ENCODE measurements at regions not wholly inside any gene's neighbourhood (a gene's known extent, or its start where the extent isn't known, plus 50 kb on each side); places are given as distances from the start of the nearest gene placed in this dataset.

DNA sequence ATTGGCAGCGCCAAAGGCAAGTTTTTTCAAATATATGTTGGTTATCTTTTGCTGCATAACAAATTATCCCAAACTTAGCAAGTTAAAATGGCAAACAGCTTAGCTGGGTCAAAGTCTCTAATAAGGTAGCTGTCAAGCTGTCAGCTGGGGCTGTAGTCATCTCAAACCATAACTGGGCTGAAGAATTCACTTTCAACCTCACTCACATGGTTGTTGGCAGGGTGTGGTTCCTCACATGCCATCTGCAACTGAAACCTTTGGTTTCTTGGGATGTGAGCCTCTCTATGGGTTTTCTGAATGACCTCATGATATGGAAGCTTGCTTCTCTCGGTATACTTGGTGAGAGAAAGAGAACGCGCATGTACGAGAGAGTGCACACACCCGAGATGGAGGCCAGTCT, 125.4 kb downstream of the LRIG3 start:
- Histone ChIP-seq H3K27ac (ENCODE audit: low read depth, low read length) (no peak overlapping the region), H3K9me3 (ENCODE audit: insufficient read depth, low read depth, low read length) (no peaks in the 10 kb centered on the region), H3K36me3 (ENCODE audit: insufficient read depth, low read length) (no peaks in the 10 kb centered on the region), H3K4me3 (ENCODE audit: low read length) (no peak overlapping the region), H3K27me3 (ENCODE audit: insufficient read depth, low read length) (no peaks in the 10 kb centered on the region), H3K4me1 (ENCODE audit: insufficient read depth, low read length) (no peaks in the 10 kb centered on the region), H3K9ac (ENCODE audit: low read depth, low read length) (no peak overlapping the region)
- WGBS: 92% methylated on average over 5 of the region's 6 CpGs

DNA sequence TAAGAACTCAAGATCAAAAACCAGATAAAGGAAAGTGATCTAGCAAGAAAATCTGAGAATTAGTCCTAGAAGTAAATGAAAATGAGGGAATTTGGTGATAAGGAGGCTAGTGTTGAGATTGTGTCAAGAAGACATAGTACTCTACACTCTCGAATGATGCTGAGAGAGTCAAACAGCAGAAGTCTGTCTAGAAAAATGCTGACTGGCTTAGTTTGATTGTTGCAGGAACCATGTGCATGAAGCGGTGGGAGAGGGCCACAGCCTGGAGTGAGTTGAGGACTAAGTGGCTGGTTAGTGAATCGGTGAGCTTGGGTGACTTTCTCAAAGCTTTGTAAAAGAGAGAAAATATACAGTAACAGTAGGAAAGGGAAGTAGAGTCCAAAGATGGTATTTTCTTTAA, 124.5 kb downstream of the LRIG3 start:
- no peaks in the 10 kb centered on the region for H3K27me3 ChIP-seq (ENCODE audit: insufficient read depth, low read length)
- WGBS: 96% methylated on average over 3 of the region's 3 CpGs

DNA sequence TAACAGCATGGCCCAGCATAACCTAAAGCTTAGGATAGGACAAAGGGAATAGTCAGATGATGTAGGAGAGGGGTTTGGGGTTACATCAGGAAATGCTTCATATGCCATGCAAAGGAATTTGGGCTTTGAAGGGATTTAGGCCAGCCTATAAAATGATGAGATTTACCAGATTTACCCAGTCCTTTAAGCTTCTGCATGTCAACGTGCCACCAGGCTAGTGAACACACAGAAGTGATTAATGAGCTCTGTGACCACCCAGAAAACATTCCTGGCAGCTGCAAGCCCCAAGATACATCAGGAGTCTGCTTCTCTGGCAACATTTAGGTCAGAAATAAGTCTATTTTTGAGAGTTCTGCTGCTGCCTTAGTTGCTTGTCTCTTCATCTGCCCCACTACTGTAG, 118.3 kb downstream of the LRIG3 start:
- Histone ChIP-seq H3K9me3 (ENCODE audit: insufficient read depth, low read depth, low read length) (no peaks in the 10 kb centered on the region), H3K9ac (ENCODE audit: low read depth, low read length) (no peak overlapping the region), H3K4me3 (ENCODE audit: low read length) (no peak overlapping the region), H3K27ac (ENCODE audit: low read depth, low read length) (no peak overlapping the region), H3K4me1 (ENCODE audit: insufficient read depth, low read length) (no peaks in the 10 kb centered on the region), H3K36me3 (ENCODE audit: insufficient read depth, low read length) (no peaks in the 10 kb centered on the region), H3K27me3 (ENCODE audit: insufficient read depth, low read length) (no peaks in the 10 kb centered on the region)
- whole genome bisulfite sequencing: 89% methylated on average over 1 of the region's 1 CpG

More for the DNA sequence above, 124.5 kb downstream of the LRIG3 start:
- Histone ChIP-seq H3K9ac (ENCODE audit: low read depth, low read length) (no peak overlapping the region), H3K4me1 (ENCODE audit: insufficient read depth, low read length) (no peaks in the 10 kb centered on the region), H3K9me3 (ENCODE audit: insufficient read depth, low read depth, low read length) (no peaks in the 10 kb centered on the region), H3K36me3 (ENCODE audit: insufficient read depth, low read length) (no peaks in the 10 kb centered on the region), H3K4me3 (ENCODE audit: low read length) (no peak overlapping the region), H3K27ac (ENCODE audit: low read depth, low read length) (no peak overlapping the region)

DNA sequence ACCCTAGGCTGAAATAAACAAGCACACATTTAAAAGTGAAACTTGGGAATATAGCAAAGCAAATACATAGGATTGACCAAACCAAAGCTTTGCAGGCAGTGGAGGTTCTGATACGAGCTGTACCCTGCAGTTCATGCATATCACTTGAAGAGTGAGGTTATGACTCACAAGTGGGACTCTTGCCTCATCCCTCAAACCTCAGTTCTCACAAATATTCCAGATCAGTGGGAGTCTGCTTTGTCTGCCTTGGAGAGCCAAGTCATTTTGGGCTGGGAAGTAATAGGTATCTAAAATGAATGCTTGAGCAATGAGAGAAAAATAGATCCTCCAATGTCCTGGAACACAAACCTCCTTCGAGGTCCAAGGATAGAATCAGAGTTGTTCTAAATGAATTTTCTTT, 116.4 kb downstream of the LRIG3 start:
- Histone ChIP-seq H3K27ac (ENCODE audit: low read depth, low read length) (no peak overlapping the region), H3K9me3 (ENCODE audit: insufficient read depth, low read depth, low read length) (no peaks in the 10 kb centered on the region), H3K4me1 (ENCODE audit: insufficient read depth, low read length) (no peaks in the 10 kb centered on the region), H3K27me3 (ENCODE audit: insufficient read depth, low read length) (no peaks in the 10 kb centered on the region), H3K4me3 (ENCODE audit: low read length) (no peak overlapping the region), H3K36me3 (ENCODE audit: insufficient read depth, low read length) (no peaks in the 10 kb centered on the region), H3K9ac (ENCODE audit: low read depth, low read length) (no peak overlapping the region)
- 88% methylated on average over 2 of the region's 2 CpGs for WGBS

DNA sequence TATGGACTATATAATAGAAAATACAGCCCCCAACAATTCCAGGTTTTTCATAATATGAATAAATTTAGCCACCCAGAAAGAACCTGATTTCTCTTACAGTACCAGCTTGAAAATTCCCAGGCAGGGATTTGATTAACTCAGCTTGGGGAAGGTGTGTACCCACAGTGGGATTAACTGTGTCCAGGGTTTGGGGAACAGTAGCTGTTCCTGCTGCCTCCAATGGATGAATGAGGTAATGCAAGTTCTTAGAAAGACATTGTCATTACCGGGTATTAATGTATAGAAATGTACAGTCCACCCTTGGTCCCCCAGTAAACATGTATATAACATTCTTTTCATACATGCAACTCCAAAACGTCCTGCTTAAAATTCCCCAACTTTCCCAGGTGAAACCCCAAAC, 115.6 kb downstream of the LRIG3 start:
- Histone ChIP-seq H3K27me3 (ENCODE audit: insufficient read depth, low read length) (no peaks in the 10 kb centered on the region), H3K4me1 (ENCODE audit: insufficient read depth, low read length) (no peaks in the 10 kb centered on the region), H3K36me3 (ENCODE audit: insufficient read depth, low read length) (no peaks in the 10 kb centered on the region), H3K4me3 (ENCODE audit: low read length) (no peak overlapping the region), H3K9me3 (ENCODE audit: insufficient read depth, low read depth, low read length) (no peaks in the 10 kb centered on the region), H3K27ac (ENCODE audit: low read depth, low read length) (no peak overlapping the region), H3K9ac (ENCODE audit: low read depth, low read length) (no peak overlapping the region)
- 66% methylated on average over 2 of the region's 2 CpGs for WGBS

DNA sequence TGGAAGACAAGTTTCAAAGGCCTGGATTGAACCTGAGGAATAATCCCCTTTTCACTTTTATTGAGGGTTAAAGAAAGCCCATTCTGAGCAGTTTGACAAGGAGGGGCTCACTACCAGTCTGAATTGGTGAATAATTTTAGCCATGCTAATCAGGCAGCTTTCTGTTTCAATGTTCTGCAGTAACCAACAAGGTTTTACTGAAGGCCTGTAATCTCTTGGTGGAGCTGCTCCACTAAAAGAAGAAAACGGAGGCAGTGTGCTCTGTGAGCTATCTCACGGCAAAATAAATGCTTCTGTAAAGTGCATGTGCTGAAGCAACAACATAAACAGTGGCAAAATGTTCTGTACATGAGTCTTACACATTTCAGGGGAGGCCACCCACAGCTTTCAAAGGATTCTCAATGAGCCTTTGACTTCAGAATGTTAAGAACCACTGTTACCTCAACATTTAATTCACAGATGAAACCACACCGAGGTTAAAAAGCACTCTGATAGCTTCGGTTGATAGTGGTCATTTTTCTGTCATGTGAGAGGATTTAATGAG, 111.2 kb downstream of the LRIG3 start:
- WGBS: 96% methylated on average over 4 of the region's 4 CpGs
- Histone ChIP-seq H3K9me3 (ENCODE audit: insufficient read depth, low read depth, low read length) (no peaks in the 10 kb centered on the region), H3K4me1 (ENCODE audit: insufficient read depth, low read length) (no peaks in the 10 kb centered on the region), H3K4me3 (ENCODE audit: low read length) (no peak overlapping the region), H3K27ac (ENCODE audit: low read depth, low read length) (no peak overlapping the region), H3K36me3 (ENCODE audit: insufficient read depth, low read length) (no peaks in the 10 kb centered on the region), H3K27me3 (ENCODE audit: insufficient read depth, low read length) (no peaks in the 10 kb centered on the region), H3K9ac (ENCODE audit: low read depth, low read length) (no peak overlapping the region)

DNA sequence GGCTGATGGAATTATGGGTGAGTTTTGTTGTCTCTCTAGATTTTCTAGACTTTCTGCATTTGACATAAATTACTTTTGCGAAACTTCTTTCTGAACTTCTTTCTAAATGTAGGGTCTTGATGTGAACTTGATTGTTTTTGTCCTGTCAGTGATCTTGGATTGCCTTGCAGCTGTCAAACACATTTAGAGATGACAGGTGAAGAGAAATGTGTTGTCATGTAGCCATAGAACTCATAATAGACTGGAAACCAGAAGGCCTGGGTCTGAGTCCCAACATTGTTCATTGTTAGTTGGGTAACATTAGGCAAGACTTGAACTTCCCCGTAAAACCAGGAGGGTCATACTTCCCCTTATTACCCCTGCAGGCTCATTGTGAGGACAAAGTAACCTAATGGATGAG, 109.0 kb downstream of the LRIG3 start:
- Histone ChIP-seq H3K36me3 (ENCODE audit: insufficient read depth, low read length) (no peaks in the 10 kb centered on the region), H3K9ac (ENCODE audit: low read depth, low read length) (no peak overlapping the region)

DNA sequence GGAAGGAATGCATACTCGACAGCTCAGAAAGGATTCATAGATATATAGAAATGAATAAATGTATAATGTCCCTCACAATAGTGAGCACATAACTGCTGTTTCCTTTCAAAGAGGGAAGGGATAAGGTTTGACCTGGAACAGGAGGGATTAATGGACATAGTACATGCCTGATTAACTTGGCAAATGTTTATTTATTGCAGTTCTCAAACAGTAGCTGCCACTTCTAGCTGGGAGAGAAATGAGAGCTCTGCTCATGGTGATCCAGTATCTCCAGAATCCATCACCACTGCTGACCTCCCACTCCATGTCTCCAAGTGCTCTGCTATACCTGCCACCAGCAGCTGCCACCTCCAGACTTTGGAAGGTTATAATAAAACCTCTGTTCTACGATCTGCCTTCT, 108.1 kb downstream of the LRIG3 start:
- Histone ChIP-seq H3K4me1 (ENCODE audit: insufficient read depth, low read length) (no peaks in the 10 kb centered on the region), H3K27ac (ENCODE audit: low read depth, low read length) (no peak overlapping the region), H3K9me3 (ENCODE audit: insufficient read depth, low read depth, low read length) (no peaks in the 10 kb centered on the region), H3K9ac (ENCODE audit: low read depth, low read length) (no peak overlapping the region), H3K4me3 (ENCODE audit: low read length) (no peak overlapping the region), H3K36me3 (ENCODE audit: insufficient read depth, low read length) (no peaks in the 10 kb centered on the region), H3K27me3 (ENCODE audit: insufficient read depth, low read length) (no peaks in the 10 kb centered on the region)
- WGBS: 100% methylated on average over 1 of the region's 2 CpGs

More for the DNA sequence above, 109.0 kb downstream of the LRIG3 start:
- H3K27me3 ChIP-seq (ENCODE audit: insufficient read depth, low read length): no peaks in the 10 kb centered on the region
- WGBS: 90% methylated on average over 2 of the region's 2 CpGs
- no peak overlapping the region for H3K4me3 ChIP-seq (ENCODE audit: low read length)
- H3K4me1 ChIP-seq (ENCODE audit: insufficient read depth, low read length): no peaks in the 10 kb centered on the region
- no peak overlapping the region for H3K27ac ChIP-seq (ENCODE audit: low read depth, low read length)
- no peaks in the 10 kb centered on the region for H3K9me3 ChIP-seq (ENCODE audit: insufficient read depth, low read depth, low read length)

DNA sequence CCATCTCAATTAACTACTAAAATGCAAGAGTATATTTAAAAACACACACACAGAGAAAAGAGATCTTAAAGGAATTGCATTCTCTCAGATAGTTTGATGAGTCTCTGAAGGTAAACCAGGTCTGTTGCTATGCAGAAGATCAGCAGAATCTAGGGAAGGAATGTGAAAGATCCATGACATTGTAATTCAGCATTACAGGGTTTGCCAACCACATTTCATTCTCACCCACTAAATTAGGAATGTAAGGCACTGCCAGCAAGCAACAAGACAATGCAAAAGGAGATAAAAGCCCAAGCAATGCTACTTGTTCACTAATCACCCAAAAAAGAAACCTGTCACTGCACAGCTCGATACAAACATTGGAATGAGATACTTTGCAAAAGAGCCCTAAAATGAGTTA, 106.3 kb downstream of the LRIG3 start:
- H3K27me3 ChIP-seq (ENCODE audit: insufficient read depth, low read length): no peaks in the 10 kb centered on the region
- no peaks in the 10 kb centered on the region for H3K36me3 ChIP-seq (ENCODE audit: insufficient read depth, low read length)
- no peaks in the 10 kb centered on the region for H3K9me3 ChIP-seq (ENCODE audit: insufficient read depth, low read depth, low read length)
- no peak overlapping the region for H3K4me3 ChIP-seq (ENCODE audit: low read length)
- H3K9ac ChIP-seq (ENCODE audit: low read depth, low read length): no peak overlapping the region
- 88% methylated on average over 1 of the region's 1 CpG for WGBS
- H3K27ac ChIP-seq (ENCODE audit: low read depth, low read length): no peak overlapping the region
- H3K4me1 ChIP-seq (ENCODE audit: insufficient read depth, low read length): no peaks in the 10 kb centered on the region

DNA sequence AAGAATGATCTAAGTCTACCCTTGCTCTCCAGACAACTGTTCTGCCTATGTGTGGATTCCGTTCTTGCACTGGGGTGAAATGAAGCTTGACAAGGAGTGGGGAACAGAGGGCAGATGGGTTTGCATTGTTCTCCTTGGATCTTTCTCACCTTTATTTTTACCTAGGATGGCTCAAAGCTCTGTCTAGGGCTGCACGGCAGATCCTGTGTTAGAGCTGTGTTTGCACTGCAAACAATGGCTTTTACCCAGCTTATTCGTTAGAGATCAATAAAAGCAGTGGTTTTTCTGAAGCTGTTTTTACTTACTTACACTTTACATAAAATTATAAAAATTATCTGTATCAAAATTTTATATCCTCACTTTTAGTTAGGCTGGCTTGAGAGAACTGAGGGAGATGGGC, 105.1 kb downstream of the LRIG3 start:
- Histone ChIP-seq H3K27ac (ENCODE audit: low read depth, low read length) (no peak overlapping the region), H3K27me3 (ENCODE audit: insufficient read depth, low read length) (no peaks in the 10 kb centered on the region), H3K9me3 (ENCODE audit: insufficient read depth, low read depth, low read length) (no peaks in the 10 kb centered on the region), H3K36me3 (ENCODE audit: insufficient read depth, low read length) (no peaks in the 10 kb centered on the region), H3K4me3 (ENCODE audit: low read length) (no peak overlapping the region), H3K4me1 (ENCODE audit: insufficient read depth, low read length) (no peaks in the 10 kb centered on the region), H3K9ac (ENCODE audit: low read depth, low read length) (no peak overlapping the region)
- 87% methylated on average over 3 of the region's 3 CpGs for WGBS

DNA sequence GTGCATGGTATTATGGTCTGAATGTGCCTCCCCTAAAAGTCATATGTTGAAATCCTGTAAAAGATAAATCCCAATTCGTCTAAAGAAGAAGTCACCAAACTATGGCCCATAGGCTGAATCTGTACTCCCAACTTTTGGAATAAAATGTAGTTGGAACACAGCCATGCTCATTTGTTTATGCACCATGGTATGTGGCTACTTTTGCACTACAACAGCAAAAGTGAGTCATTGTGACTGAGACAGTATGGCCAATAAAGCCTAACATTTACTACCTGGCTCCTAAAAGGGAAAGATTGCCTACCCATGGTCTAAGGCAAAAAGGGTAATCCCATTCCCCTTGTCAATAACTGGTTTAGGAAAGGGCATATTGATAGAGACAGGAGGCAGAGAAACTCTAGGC, 101.8 kb downstream of the LRIG3 start:
- 100% methylated on average over 1 of the region's 1 CpG for WGBS
- no peaks in the 10 kb centered on the region for H3K36me3 ChIP-seq (ENCODE audit: insufficient read depth, low read length)
- no peaks in the 10 kb centered on the region for H3K4me1 ChIP-seq (ENCODE audit: insufficient read depth, low read length)
- H3K27ac ChIP-seq (ENCODE audit: low read depth, low read length): no peak overlapping the region
- no peaks in the 10 kb centered on the region for H3K27me3 ChIP-seq (ENCODE audit: insufficient read depth, low read length)
- H3K4me3 ChIP-seq (ENCODE audit: low read length): no peak overlapping the region
- no peak overlapping the region for H3K9ac ChIP-seq (ENCODE audit: low read depth, low read length)
- no peaks in the 10 kb centered on the region for H3K9me3 ChIP-seq (ENCODE audit: insufficient read depth, low read depth, low read length)

DNA sequence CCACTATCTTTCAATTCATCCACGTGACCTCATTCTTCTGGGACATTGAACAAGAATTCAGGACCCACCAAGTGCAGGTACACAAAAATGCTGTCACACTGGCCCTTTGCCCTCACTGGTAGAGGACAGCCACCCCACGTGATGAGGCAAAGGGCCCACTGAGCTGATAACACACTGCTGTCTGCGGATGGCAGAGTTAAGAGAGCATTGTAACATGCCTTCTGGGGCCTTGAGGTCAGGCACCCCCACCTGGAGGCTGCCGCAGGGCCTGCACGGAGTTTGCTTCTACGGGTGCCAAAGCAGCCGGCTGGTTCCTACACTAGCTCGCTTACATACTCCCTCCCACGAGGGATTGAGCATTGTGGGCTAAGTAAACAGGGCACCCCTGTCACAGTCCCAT, 101.0 kb downstream of the LRIG3 start:
- Histone ChIP-seq H3K9ac (ENCODE audit: low read depth, low read length) (no peak overlapping the region), H3K9me3 (ENCODE audit: insufficient read depth, low read depth, low read length) (no peaks in the 10 kb centered on the region), H3K27me3 (ENCODE audit: insufficient read depth, low read length) (no peaks in the 10 kb centered on the region), H3K27ac (ENCODE audit: low read depth, low read length) (no peak overlapping the region), H3K36me3 (ENCODE audit: insufficient read depth, low read length) (no peaks in the 10 kb centered on the region), H3K4me1 (ENCODE audit: insufficient read depth, low read length) (no peaks in the 10 kb centered on the region), H3K4me3 (ENCODE audit: low read length) (no peak overlapping the region)
- WGBS: 88% methylated on average over 9 of the region's 9 CpGs
